ENCODE measurements at regions not wholly inside any gene's neighbourhood (a gene's known extent, or its start where the extent isn't known, plus 50 kb on each side); places are given as distances from the start of the nearest gene placed in this dataset.
"Not testable (repeated sequence)": the region's sequence is repeated elsewhere in the genome, so short reads cannot be mapped to it uniquely, and the experiment has no call there.

DNA sequence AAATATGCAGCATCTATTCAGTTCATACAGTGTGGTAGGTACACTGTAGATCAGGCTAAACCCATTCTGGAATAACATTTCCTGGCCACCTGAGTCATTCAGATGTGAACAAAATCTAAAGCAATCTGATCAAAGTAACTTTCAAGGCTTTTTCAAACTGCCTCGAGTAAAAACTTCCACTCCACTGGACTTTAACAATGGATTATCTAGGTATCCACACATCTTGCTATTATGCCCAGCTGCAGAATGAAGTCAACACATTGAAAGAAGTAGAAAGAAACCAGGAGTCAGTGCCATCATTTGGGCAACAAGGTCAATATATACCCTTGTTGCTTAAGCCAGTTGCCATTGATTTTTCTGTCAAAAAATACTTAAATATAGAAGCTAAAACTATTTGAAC lies 1352.6 kb upstream of the NUDT12 start:
- no peak overlapping the region for H3K4me3 ChIP-seq (ENCODE audit: low read length)
- DNase-seq (ENCODE audit: low read depth, low spot score), result no peak

DNA sequence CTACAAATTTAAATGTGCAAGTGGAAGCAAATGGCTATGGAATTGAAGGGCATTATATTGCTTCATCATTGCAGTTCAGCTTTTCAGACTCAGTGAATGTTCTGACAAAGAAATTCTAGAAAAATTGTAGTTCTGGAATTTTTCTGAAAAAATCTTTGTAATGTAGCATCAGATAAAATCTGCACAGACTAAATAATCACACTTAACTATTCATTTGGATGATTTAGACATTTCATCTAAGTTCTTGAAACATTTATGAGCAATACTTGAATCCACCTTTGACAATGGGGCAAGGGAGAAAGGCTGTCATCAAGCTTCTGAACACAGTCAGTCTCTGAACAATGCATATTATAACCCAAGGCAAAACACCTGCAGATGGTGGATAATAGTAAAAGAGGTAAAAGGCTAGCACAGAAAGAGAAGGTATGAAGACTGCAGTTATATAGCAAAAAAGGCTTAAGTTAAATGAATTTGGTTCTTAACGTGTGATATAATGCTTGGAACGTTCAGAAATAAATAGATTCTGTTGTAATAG lies 1352.0 kb upstream of the NUDT12 start:
- no peak for DNase-seq (ENCODE audit: low read depth, low spot score)

GRCh38 chr5:104913841-104914281 lies 1351.3 kb upstream of the NUDT12 start:
- DNase-seq (ENCODE audit: low read depth, low spot score), result no peak
- H3K4me3 ChIP-seq (ENCODE audit: low read length), result no peak overlapping the region

More for the DNA sequence above, 1352.0 kb upstream of the NUDT12 start:
- no peak overlapping the region for H3K4me3 ChIP-seq (ENCODE audit: low read length)

GRCh38 chr5:104909803-104910202 lies 1347.2 kb upstream of the NUDT12 start:
- DNase-seq (ENCODE audit: low read depth, low spot score), result no peak
- no peak overlapping the region for H3K4me3 ChIP-seq (ENCODE audit: low read length)

- DNase-seq (ENCODE audit: low read depth, low spot score), result no peak
- no peak overlapping the region for H3K4me3 ChIP-seq (ENCODE audit: low read length)
Observed at GRCh38 chr5:104904561-104904960, 1342.0 kb upstream of the NUDT12 start.

- no peak overlapping the region for H3K4me3 ChIP-seq (ENCODE audit: low read length)
- no peak for DNase-seq (ENCODE audit: low read depth, low spot score)
Observed at GRCh38 chr5:104903941-104904340, 1341.4 kb upstream of the NUDT12 start.

GRCh38 chr5:104891596-104891995 lies 1329.0 kb upstream of the NUDT12 start:
- no peak for DNase-seq (ENCODE audit: low read depth, low spot score)

DNA sequence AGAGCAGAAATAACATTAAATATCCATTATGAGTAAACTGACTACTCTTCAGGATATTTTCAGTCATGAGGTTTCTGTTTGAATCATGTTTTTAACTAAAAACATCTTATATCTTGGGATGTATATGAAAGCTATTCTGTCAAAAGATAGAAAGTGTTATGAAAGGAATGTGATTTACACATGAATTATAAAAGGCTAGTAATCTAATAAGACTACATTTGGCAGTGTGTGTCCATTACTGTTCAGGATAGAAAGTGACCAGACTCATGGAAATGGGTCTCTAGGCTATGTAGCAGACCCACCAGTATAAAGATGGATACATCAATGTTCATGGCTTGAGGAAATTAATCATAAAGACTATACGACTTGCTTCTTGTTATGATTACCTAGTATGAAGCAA lies 1328.2 kb upstream of the NUDT12 start:
- no peak for DNase-seq (ENCODE audit: low read depth, low spot score)

More at GRCh38 chr5:104891596-104891995, 1329.0 kb upstream of the NUDT12 start:
- no peak overlapping the region for H3K4me3 ChIP-seq (ENCODE audit: low read length)

GRCh38 chr5:104859437-104859836 lies 1296.8 kb upstream of the NUDT12 start:
- DNase-seq (ENCODE audit: low read depth, low spot score), result no peak
- no peak overlapping the region for H3K4me3 ChIP-seq (ENCODE audit: low read length)

More for the DNA sequence above, 1328.2 kb upstream of the NUDT12 start:
- H3K4me3 ChIP-seq (ENCODE audit: low read length), result no peak overlapping the region

DNA sequence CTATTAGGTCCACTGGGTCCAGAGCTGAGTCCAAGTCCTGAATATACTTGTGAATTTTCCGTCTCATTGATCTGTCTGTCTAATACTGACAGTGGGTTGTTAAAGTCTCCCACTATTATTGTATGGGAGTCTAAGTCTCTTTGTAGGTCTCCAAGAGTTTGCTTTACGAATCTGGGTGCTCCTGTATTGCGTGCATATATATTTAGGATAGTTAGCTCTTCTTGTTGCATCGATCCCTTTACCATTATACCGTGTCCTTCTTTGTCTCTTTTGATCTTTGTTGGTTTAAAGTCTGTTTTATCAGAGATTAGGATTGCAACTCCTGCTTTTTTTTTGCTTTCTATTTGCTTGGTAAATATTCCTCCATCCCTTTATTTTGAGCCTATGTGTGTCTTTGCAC lies 1289.5 kb upstream of the NUDT12 start:
- not testable (repeated sequence) for H3K4me3 ChIP-seq (ENCODE audit: low read length); DNase-seq (ENCODE audit: low read depth, low spot score)

DNA sequence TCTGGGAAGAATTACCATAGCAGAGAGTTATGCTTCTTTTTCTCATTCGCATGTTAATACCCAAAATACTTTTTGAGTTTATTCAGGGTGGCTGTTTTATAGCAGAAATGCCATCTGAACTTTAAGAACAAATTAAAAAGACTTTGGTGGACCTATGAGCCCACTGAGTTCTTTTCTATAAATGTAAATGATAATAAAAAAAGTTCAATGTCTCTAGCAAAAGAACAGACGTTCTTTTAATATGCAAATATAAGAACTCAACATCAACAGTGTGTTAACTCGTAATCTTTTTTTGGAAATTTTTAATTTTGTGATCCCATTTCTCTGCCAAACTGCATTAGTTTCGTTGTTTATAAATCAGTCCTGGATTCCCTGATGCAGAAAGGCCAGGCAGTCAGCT lies 1283.0 kb upstream of the NUDT12 start:
- no peak overlapping the region for H3K4me3 ChIP-seq (ENCODE audit: low read length)
- no peak for DNase-seq (ENCODE audit: low read depth, low spot score)

DNA sequence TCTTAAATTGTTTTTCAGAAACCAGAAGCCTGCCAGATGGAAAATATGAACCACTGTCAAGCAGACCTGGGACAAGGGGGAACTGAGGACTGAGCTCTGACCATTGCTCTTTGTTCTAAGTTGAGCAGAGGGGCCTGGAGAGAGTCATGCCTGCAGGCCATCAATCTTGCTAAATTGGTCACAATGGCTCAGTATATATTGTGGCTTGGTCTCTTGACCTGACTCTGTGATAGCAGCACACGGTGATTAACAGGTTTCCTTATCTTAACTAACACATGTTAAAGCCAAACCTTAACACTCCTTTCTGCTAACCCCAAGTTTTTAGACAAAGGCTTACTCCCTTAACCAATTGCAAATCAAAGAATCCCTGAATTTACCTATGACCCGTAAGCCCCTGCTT lies 1281.2 kb upstream of the NUDT12 start:
- H3K4me3 ChIP-seq (ENCODE audit: low read length), result no peak overlapping the region
- no peak for DNase-seq (ENCODE audit: low read depth, low spot score)

GRCh38 chr5:104840284-104840683 lies 1277.7 kb upstream of the NUDT12 start:
- no peak for DNase-seq (ENCODE audit: low read depth, low spot score)

GRCh38 chr5:104831515-104831914 lies 1268.9 kb upstream of the NUDT12 start:
- not testable (repeated sequence) for DNase-seq (ENCODE audit: low read depth, low spot score); H3K4me3 ChIP-seq (ENCODE audit: low read length)

More at GRCh38 chr5:104840284-104840683, 1277.7 kb upstream of the NUDT12 start:
- no peak overlapping the region for H3K4me3 ChIP-seq (ENCODE audit: low read length)

DNA sequence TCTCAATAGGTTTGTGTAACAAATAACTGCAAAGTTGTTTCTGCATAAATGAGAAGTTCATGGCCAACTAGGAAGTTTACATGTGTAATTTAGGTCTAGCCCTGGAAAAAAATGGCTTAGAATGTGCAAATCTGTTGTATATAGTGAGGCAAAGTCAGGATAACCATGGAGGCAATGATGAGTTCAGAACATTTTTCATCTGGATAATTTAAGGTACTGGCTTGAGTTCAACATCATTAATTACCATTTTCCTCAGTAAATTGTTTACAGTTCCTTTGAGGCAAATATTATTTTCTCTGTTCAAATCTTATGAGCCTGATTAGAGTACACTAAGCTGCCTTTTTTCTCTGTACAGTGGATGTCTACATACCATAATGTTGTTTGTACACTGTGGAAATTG lies 1259.0 kb upstream of the NUDT12 start:
- H3K4me3 ChIP-seq (ENCODE audit: low read length), result no peak overlapping the region
- no peak for DNase-seq (ENCODE audit: low read depth, low spot score)

- DNase-seq (ENCODE audit: low read depth, low spot score), result no peak
Observed at GRCh38 chr5:104817127-104817526, 1254.5 kb upstream of the NUDT12 start.

GRCh38 chr5:104815212-104815611 lies 1252.6 kb upstream of the NUDT12 start:
- no peak overlapping the region for H3K4me3 ChIP-seq (ENCODE audit: low read length)
- no peak for DNase-seq (ENCODE audit: low read depth, low spot score)

More at GRCh38 chr5:104817127-104817526, 1254.5 kb upstream of the NUDT12 start:
- no peak overlapping the region for H3K4me3 ChIP-seq (ENCODE audit: low read length)

DNA sequence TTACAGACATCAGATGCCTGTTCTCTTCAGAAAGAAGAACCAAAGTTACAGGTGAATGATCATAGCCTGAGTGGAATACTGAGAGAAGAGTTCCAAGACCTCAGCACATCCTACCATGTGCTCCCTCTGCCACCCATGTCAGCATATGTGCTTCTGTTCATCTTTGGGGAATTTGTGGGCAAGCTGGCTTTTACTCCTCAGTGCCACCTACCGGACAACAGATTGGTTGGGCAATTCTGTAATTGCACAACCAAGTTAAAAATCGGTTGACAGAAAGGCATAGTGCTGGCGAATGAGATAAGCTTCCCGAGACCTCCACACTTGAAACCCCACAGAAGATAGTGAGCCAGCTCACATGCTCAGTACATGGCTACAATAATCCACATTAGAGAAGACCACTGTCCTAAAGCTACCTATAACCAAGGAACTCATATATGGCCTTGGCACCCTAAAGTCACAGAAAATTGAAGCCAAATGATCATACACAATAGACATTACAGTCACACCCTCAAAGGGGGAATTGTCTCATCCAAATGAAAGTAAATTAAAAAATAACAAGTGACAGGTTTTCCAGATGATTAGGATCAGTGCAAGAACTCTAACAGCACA lies 1238.0 kb upstream of the NUDT12 start:
- peak; percentile 16 for DNase-seq (ENCODE audit: low read depth, low spot score)
- no peak overlapping the region for H3K4me3 ChIP-seq (ENCODE audit: low read length)

GRCh38 chr5:104793755-104794080 lies 1231.1 kb upstream of the NUDT12 start:
- no peak for DNase-seq (ENCODE audit: low read depth, low spot score)
- no peak overlapping the region for H3K4me3 ChIP-seq (ENCODE audit: low read length)

DNA sequence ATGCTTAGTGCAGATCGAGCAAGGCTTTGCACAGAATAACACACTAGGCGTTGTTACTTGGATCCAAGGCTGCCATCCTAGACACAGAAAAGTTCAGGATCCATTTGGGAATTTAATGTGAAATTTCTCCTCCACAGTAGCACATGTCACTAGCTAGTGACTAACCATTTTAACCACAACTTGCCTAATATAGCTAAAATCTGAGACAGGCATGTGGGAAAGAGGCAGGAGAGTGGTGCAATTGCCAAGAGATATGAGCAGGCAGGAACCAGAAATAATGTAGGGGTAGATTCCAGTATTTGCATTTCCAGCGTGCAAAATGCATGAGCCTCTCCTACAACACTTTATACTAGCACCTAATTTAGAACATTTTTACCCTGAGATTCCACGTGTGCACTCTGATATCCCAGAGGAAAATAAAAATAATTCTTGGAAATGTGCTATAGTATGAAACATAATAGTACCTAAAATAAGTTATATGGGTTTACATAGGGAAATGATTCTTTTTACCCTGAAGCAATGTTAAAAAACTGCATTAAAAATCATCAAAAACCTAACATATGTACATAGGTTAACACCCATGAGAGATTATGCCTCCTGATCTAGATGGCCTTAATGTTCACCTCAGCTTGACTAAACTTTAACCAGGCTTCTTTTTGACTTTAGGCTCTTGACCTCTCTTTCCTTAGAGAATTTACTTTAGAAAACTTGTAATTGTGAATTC lies 1230.6 kb upstream of the NUDT12 start:
- no peak for DNase-seq (ENCODE audit: low read depth, low spot score)
- no peak overlapping the region for H3K4me3 ChIP-seq (ENCODE audit: low read length)

GRCh38 chr5:104789366-104789765 lies 1226.8 kb upstream of the NUDT12 start:
- no peak for DNase-seq (ENCODE audit: low read depth, low spot score)

More at GRCh38 chr5:104789366-104789765, 1226.8 kb upstream of the NUDT12 start:
- H3K4me3 ChIP-seq (ENCODE audit: low read length), result no peak overlapping the region
